CD4-positive, alpha-beta T cell treated with Interleukin-2 at 100 ng/mL for 4 hours (primary cell): ENCODE measurements at regions not wholly inside any gene's neighbourhood (a gene's known extent, or its start where the extent isn't known, plus 50 kb on each side); places are given as distances from the start of the nearest gene placed in this dataset.
"Not testable (repeated sequence)": the region's sequence is repeated elsewhere in the genome, so short reads cannot be mapped to it uniquely, and the experiment has no call there.

Source experiments
- DNase-seq: peaks from one replicate; pipeline ENCODE4 v3.0.0-alpha.2; 2020; ENCODE audit warnings: low spot score

DNA sequence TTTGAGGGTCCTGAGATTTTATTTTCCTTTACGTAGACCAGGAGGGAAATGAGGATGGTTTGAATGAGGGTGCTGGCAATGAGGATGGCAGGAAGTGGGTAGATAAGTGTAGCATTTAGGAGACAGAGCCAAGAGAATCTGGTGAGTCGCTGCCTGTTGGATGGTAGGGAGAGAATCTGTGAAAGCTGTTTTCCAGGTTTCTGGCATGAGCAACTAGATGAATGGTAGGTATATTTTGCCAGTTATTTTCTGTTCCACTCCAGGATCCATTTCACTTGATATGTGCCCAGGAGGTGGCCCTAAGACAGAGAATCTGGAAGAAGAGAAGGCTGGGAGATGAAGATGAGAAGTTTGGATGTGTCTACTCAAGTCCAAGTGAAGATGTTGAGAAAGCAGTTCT lies 63.3 kb upstream of the VIPR2 start:
- no peak for DNase-seq

DNA sequence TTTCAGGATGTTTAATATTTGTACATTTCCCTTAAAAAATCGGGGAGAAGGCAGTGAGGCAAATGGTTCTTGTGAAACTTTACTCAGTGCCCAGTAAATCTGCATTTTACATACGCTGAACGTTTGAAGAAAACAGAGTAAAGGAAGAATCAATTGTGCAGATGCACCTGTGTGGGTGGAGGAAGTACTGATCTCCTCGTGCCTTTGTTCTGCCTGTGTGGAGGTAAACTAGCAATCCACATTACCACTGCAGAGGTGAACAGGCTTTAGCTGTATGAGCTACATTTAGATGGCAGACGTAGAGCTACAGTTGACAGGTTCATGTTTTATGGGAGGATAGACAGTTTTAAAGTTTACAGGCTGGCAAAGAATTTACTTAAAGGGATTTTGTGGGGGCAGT lies 62.7 kb upstream of the VIPR2 start:
- DNase-seq: no peak

DNA sequence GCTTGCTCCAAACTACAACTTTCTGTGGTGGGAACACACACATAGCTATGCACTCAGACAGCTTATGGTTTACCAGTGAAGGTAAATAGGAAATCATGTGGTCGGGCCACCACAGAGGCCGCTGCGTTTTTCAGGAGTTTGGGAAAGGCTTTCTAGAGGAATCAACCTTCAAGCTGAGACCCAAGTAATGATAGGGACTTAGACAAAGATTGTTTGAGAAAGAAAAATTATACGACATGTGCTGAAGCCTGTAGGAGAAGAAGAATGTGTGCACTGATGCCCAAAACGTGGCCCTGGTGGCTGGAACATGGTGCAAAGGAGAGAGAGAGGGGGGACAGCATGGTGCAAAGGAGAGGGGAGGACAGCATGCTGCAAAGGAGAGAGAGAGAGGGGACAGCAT lies 61.2 kb upstream of the VIPR2 start:
- no peak for DNase-seq

DNA sequence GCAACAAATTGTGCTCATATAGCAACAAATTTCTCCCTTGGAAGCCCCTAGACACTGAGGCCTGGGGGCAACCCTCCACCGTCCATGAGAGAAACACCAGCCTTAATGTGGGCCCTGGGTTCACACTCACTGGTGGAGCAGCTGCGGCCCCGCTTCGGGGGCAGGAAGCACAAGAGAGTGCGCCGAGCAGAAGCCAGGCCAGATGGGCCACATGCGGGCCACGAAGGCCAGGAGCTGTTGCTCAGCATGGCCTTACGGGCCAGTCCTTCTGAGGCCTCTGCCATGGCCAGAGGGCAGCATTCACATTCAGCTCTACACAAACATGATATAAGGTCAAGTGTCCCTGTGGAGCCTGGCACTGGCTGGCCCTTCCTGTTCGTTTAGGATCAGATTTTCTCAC lies 60.0 kb upstream of the VIPR2 start:
- no peak for DNase-seq

DNA sequence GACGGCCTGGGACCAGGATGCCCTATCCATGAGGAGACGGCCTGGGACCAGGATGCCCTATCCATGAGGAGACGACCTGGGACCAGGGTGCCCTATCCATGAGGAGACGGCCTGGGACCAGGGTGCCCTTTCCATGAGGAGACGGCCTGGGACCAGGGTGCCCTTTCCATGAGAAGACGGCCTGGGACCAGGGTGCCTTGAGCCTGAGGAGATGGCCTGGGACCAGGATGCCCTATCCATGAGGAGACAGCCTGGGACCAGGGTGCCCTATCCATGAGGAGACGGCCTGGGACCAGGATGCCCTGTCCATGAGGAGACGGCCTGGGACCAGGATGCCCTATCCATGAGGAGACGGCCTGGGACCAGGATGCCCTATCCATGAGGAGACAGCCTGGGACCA lies 58.6 kb upstream of the VIPR2 start:
- not testable (repeated sequence) for DNase-seq

DNA sequence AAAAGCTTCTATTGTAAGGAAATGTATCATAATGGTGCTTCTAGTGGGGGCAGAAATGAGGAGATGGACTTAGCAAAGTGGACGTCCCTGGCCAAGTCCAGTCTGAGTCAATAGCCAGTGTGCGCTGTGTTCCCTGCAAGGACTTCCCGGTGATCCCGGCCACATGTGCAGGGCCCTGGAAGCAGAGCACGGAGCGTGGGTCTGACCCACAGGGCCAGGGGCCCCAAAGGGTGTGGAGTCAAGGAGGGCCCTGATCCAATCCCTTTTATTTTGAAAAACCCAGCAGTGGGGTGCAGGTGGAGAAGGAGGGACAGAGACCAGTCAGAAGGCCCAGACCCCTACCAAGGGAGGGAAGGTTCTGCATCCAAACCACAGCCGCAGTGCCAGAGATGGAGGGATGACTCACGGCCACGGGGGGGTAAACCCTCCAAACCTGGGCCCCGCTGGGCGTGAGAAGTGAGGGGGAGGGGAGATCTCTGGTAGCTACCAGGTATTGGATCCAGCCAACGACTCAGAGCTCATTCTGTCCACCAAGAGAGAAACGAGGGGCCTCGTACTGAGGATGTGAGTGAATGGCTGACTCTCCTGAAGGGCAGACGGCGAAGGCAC lies 57.2 kb upstream of the VIPR2 start:
- DNase-seq: no peak

DNA sequence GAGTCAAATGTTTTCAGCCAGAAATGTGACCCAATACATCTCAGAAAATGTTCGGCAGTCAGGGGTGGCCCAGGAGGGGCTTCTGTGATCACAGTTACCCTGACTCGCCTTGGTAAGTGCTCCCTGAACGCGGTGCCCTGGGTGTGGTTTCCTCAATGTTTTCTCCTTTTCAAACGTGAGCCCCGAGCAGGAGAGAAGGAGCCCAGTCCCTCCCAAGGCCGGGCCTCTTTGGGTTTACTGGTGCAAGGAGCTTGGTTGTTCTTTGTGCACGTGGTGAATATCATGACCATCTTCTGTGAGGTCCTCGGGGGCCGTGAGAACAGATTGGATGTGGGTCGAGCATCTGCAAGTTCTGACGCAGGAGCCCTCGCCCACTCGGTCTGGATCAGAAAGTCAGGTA lies 55.8 kb upstream of the VIPR2 start:
- DNase-seq: no peak

DNA sequence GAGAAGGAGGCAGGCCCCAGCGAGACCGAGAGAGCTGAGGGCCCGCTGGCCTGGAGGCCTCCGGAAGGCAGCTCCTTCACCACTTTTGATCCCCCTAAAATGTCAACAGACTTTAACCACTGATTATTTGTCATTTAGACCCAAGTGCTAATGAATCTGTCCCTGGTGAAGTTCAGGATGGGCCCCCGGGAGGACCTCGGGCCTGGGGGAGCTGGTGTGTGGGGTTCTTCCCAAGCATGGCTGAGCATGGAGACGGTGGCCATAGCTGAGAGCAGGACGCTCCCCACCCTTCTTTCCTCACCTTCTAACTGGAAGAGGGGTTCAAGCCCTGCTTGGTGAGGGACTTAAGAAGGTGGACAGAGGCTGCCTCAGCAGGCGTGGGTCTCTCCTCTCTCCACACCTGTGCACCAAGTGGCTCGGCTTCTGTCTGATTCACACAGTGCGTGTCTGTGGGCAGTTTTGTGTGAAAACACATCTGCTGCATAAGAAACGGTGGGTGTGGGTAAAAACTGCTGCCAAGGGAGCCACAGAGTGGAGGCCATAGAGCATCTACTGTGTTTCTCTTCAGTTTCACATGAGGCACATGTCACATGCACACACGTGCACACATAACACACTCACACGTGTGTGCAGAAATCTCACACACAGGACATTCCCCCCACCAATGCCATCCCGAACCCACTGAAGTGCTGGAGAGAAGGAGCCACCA lies 53.5 kb upstream of the VIPR2 start:
- peak; percentile 32 for DNase-seq

DNA sequence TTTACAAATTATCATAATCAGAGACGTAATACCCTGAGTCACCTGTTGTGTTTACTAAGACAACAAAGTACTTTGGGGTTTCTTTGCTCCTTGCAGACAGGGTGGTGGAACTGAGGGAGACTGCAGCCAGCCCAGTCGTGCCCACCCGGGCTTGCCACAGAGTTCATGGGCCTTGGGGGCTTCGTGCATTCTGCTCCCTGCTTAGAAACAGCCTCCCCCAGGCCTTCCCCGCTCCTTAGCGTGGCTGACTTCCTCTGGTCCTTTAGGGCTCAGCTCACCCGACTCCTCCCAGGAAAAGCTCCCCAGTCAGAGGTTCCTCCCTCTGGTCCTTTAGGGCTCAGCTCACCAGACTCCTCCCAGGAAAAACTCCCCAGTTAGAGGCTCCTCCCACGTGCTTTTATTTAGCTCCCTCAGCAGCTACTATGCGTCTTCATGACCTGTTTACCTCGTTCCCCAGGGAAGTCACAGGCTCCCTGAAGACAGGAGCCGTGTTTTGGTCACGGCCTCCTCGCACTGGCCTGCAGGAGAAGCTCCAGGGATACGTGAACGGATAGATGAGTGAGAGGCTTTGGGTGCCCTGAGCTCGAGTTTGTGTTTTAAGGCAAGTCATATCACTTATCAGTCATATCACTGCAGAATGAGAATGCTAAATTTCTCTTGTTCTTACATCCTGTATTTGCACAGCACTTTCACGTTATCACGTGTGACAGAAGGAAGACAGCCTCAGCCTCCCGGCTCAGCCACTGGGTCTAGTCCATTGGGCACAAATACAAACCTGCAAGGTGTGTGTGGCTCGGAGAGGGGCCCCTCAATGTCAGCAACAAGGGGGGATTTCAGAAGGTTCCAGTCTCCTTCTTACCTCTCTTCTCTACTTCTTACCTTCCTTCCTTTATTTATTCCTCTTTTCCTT lies 52.7 kb upstream of the VIPR2 start:
- peak; percentile 40 for DNase-seq

DNA sequence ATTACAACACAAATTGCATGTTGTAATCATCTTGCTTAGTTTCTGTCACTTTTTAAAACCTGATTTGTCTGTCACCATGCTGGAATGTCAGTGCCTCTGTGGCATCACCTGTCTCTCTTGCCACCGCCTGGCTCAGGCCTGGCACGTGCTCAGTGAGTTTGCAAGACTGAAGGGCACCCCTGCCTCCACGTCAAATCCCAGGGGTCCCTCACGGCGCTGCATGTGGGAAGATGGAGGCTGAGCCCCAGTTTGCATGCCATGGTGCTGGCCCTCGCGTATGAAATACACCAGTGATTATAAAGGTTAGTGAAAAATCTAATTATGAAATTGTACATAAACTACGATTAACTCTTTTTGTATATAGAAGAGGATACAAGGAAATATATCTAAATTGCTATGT lies 51.9 kb upstream of the VIPR2 start:
- no peak for DNase-seq

DNA sequence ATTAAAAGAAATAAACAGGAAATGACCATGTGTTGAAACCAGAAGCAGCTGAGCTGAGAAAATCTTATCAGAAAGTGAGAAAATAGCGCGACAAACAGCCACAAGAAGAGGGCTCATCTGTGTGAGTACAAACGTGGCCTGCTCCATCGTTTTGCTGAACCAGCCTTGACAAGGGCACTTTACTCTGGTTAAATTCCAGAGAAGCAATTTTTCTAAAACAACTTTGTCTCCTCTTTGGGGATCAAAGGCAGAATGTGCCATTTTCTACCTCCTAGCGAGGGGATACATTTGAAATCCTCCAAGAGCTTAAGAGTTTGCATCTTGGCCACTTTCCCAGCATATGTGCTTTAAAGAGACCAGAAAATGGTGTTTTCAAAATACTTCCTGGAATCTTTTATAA lies 51.3 kb upstream of the VIPR2 start:
- DNase-seq: peak; percentile 48
